Body of pancreas (tissue), 4 donors: ENCODE measurements at regions not wholly inside any gene's neighbourhood (a gene's known extent, or its start where the extent isn't known, plus 50 kb on each side); places are given as distances from the start of the nearest gene placed in this dataset.

ENCODE experiments used
- ATAC-seq: fragments of 150-250 bp; one replicate; pipeline ENCODE4 v1.9.1; 2016
- DNase-seq, 4 donors: peaks; one replicate each; pipeline ENCODE4 v3.0.0-alpha.2; 2019
- H3K27ac ChIP-seq, 4 donors: fragments of 200-600 bp; sonication (generic); 1 replicate in 3 of 4; 2 replicates in 1 of 4; pipeline versions ENCODE4 v1.5.1 to v1.6.1; 2016 to 2019; ENCODE audit warnings: mild to moderate bottlenecking in 1 of 4, mixed read lengths in 1 of 4, moderate library complexity in 1 of 4
- H3K27me3 ChIP-seq, 2 donors: fragments of 200-600 bp; sonication (generic); one replicate each; pipeline ENCODE4 v1.6.0; 2016; ENCODE audit warnings: mild to moderate bottlenecking in 1 of 2
- H3K36me3 ChIP-seq, 2 donors: fragments of 200-600 bp; sonication (generic); replicated peaks in 1 of 2; 2 replicates each; pipeline ENCODE4 v1.5.1; 2016; ENCODE audit warnings: low read depth in 2 of 2; ENCODE audit not compliant: insufficient read depth in 1 of 2
- H3K4me1 ChIP-seq: fragments of 200-600 bp; sonication (generic); one replicate; pipeline ENCODE4 v1.6.0; 2016
- H3K4me3 ChIP-seq, 2 donors: fragments of 200-600 bp; sonication (generic); 1 replicate in 1 of 2; 2 replicates in 1 of 2; pipeline ENCODE4 v1.5.1; 2016 to 2019
- H3K9me3 ChIP-seq, 3 donors: fragments of 200-600 bp; sonication (generic); 1 replicate in 2 of 3; 2 replicates in 1 of 3; pipeline ENCODE4 v1.5.1; 2016
- POLR2A ChIP-seq, 3 donors: fragments of 450-650 bp; IDR thresholded peaks; one replicate each; pipeline ENCODE4 v1.6.1; 2016; ENCODE audit warnings: antibody characterized with exemption in 3 of 3, mild to moderate bottlenecking in 2 of 3
- WGBS, 2 donors: methylation state at CpG; one replicate each; pipeline ENCODE4 v1.1.5; 2017; 5-methylcytosine and 5-hydroxymethylcytosine counted together
- intact Hi-C: fragments of 100-400 bp; cut with DNase I; formaldehyde crosslinking; loops from one replicate; pipeline ENCODE4 v1.15.1; 2023
- TF ChIP-seq, protein P1 (sequence below), 7 experiments: fragments of 450-650 bp in 4 of 7; fragments of 200-600 bp in 3 of 7; sonication (generic) in 3 of 7; IDR thresholded peaks; one replicate each; pipeline ENCODE4 v1.5.1; 2016 to 2019; ENCODE audit warnings: antibody characterized with exemption in 7 of 7

DNA sequence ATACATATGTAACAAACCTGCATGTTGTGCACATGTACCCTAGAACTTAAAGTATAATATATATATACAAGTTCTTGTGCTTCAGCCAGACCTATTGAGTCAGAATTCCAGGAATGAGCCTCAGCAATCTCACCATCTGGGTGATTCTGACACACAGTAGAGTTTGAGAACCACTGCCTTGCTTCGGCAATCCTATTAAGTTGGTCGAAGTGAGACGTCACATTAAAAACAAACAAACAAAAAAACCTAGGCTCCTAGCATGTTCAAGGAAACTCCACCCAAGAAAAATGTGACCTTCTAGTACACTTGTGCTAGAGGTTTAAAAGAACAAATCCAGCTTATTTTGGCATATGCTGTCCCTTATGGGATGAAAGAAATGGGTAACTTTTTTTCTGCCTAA is 115.8 kb downstream of the SINHCAF start:
- Histone ChIP-seq H3K9me3 (no peaks in the 10 kb centered on the region), H3K4me3 (no peak overlapping the region), H3K36me3 (no peaks in the 10 kb centered on the region), H3K4me1 (peaks cover 6% of the 10 kb centered on the region), H3K27me3 (no peaks in the 10 kb centered on the region), H3K27ac (no peak overlapping the region)
- DNase-seq (no peak), ATAC-seq (no peak)
- no peak for TF ChIP-seq POLR2A (IDR thresholded peaks at IDR 0.05)
- TF ChIP-seq, protein P1, sequence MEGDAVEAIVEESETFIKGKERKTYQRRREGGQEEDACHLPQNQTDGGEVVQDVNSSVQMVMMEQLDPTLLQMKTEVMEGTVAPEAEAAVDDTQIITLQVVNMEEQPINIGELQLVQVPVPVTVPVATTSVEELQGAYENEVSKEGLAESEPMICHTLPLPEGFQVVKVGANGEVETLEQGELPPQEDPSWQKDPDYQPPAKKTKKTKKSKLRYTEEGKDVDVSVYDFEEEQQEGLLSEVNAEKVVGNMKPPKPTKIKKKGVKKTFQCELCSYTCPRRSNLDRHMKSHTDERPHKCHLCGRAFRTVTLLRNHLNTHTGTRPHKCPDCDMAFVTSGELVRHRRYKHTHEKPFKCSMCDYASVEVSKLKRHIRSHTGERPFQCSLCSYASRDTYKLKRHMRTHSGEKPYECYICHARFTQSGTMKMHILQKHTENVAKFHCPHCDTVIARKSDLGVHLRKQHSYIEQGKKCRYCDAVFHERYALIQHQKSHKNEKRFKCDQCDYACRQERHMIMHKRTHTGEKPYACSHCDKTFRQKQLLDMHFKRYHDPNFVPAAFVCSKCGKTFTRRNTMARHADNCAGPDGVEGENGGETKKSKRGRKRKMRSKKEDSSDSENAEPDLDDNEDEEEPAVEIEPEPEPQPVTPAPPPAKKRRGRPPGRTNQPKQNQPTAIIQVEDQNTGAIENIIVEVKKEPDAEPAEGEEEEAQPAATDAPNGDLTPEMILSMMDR (IDR thresholded peaks at IDR 0.05): no peak
- 70 to 86% methylated on average over 3 of the region's 3 CpGs for WGBS, 2 donors
- intact Hi-C loops: no loop called here

GRCh38 chr12:31210541-31210940 is 115.4 kb downstream of the SINHCAF start:
- ATAC-seq (no peak), DNase-seq (no peak)
- intact Hi-C loops: no loop called here
- peaks cover 6% of the 10 kb centered on the region for H3K4me1 ChIP-seq
- no peak for TF ChIP-seq POLR2A (IDR thresholded peaks at IDR 0.05)
- TF ChIP-seq, protein P1 (IDR thresholded peaks at IDR 0.05): no peak
- 94 to 100% methylated on average over 1 of the region's 1 CpG for whole genome bisulfite sequencing, 2 donors
- H3K27me3 ChIP-seq: no peaks in the 10 kb centered on the region
- no peak overlapping the region for H3K4me3 ChIP-seq
- H3K36me3 ChIP-seq: no peaks in the 10 kb centered on the region
- no peak overlapping the region for H3K27ac ChIP-seq
- H3K9me3 ChIP-seq: no peaks in the 10 kb centered on the region

DNA sequence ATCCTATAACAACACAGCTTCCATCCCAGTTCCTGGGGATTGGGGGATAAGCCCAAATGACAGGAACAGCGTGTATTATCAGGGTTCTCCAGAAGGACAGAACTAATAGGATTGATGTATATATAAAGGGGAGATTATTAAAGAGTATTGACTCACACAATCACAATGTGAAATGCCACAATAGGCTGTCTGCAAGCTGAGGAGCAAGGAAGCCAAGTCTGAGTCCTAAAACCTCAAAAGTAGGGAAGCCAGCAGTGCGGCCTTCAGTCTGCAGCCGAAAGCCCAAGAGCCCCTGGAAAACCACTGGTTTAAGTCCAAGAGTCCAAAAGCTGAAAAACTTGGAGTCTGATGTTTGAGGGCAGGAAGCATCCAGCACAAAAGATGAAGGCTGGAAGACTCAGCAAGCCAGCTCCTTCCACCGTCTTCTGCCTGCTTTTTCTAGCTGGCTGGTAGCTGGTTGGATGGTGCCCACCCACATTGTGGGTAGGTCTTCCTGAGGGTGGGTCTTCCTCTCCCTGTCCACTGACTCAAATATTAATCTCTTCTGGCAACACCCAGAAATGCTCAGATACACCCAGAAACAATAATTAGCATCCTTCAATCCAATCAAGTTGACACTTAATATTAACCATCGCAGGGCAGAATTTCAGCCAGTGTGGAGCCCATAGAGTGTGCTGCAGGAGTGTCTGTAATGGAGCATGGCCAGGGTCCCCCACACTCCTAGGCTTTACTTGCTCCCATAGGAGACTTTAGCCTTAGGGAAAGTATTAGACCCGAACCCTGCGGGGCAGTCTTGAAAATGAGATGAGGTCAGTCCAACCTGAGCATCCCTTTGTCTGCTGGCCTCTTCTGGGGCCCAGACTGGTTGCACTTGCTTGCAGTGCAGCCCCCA is 111.1 kb downstream of the SINHCAF start:
- intact Hi-C loops: no loop called here
- Histone ChIP-seq H3K4me1 (no peaks in the 10 kb centered on the region), H3K27me3 (no peaks in the 10 kb centered on the region), H3K4me3 (no peak overlapping the region), H3K9me3 (no peaks in the 10 kb centered on the region), H3K27ac (no peak overlapping the region), H3K36me3 (no peaks in the 10 kb centered on the region)
- WGBS, 2 donors: 76 to 78% methylated on average over 6 to 7 of the region's 7 CpGs
- DNase-seq: no peak
- no peak for TF ChIP-seq POLR2A (IDR thresholded peaks at IDR 0.05)
- TF ChIP-seq, protein P1 (IDR thresholded peaks at IDR 0.05): no peak
- no peak for ATAC-seq

DNA sequence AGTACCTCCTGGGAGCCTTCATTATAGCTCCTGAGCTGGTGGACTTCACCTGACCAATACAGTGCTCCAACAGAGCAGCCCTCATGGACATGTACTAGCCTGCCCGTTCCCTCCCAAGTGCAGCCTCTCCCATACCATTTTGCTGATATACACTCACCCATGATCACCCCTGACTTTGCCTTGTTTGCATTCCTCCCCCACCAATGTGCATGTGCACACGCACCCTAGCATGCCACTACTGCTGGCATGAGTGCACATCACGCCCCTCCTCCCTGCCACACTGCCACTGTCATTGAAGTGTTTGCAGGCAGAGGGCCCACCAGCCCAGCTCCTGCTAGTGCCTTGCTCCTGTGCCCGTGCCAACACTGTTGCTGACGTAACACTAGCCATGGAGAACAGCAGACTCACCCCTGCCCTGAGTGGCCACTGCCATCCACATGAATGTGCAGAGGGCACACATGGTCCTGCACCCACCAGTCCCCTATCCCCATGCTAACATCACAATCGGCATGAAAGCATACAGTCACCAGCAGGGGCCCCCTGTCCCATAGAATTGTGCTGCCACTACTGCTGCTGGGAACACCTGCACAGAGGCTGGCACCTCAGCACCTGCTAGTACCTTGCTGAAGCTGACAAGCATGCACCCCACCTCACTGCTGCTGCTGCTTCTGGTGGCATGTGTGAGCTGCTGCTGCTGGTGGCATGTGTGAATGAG is 110.3 kb downstream of the SINHCAF start:
- peak; percentile 51 to 82 (median 64) for DNase-seq
- no peak overlapping the region for H3K4me3 ChIP-seq
- no peak overlapping the region for H3K27ac ChIP-seq
- H3K9me3 ChIP-seq: no peaks in the 10 kb centered on the region
- ATAC-seq: peak; percentile 60
- no peaks in the 10 kb centered on the region for H3K4me1 ChIP-seq
- TF ChIP-seq, protein P1 (IDR thresholded peaks at IDR 0.05): peak in 5 of 7 experiments; percentile 14 to 78 (median 42)
- TF ChIP-seq POLR2A (IDR thresholded peaks at IDR 0.05): no peak
- 28 to 35% methylated on average over 5 to 6 of the region's 6 CpGs for WGBS, 2 donors
- H3K36me3 ChIP-seq: no peaks in the 10 kb centered on the region
- intact Hi-C loops: no loop called here
- H3K27me3 ChIP-seq: no peaks in the 10 kb centered on the region
